ENCODE measurements at regions not wholly inside any gene's neighbourhood (a gene's known extent, or its start where the extent isn't known, plus 50 kb on each side); places are given as distances from the start of the nearest gene placed in this dataset.

- TF ChIP-seq RFX5 (IDR thresholded peaks at IDR 0.05; ENCODE audit: borderline replicate concordance, low read depth, low read length) = no peak
- no peak for TF ChIP-seq PHF8 (conservative IDR thresholded peaks at IDR 0.05; ENCODE audit: low read depth, low read length)
- no peak for TF ChIP-seq RAD21 (IDR thresholded peaks at IDR 0.05 in 1 of 2, conservative IDR thresholded peaks at IDR 0.05 in 1 of 2; ENCODE audit: low read depth in 2 of 2, low read length in 2 of 2)
- TF ChIP-seq HDAC2 (IDR thresholded peaks at IDR 0.05; ENCODE audit: borderline replicate concordance in 1 of 2, low read depth in 2 of 2, low read length in 2 of 2) = no peak
- no peak for TF ChIP-seq CTBP2 (IDR thresholded peaks at IDR 0.05; ENCODE audit: borderline replicate concordance, insufficient read depth, insufficient read length, low read length)
- TF ChIP-seq TAF1 (IDR thresholded peaks at IDR 0.05; ENCODE audit: low read depth, low read length) = no peak
Observed at GRCh38 chr4:167623241-167623572, 388.9 kb upstream of the SPOCK3 start (continued).
